ENCODE measurements at regions not wholly inside any gene's neighbourhood (a gene's known extent, or its start where the extent isn't known, plus 50 kb on each side); places are given as distances from the start of the nearest gene placed in this dataset.
"Not testable (repeated sequence)": the region's sequence is repeated elsewhere in the genome, so short reads cannot be mapped to it uniquely, and the experiment has no call there.

GRCh38 chr6:40669343-40669742, 82.2 kb upstream of the LRFN2 start:
- Histone ChIP-seq H3K9me3 (ENCODE audit: control insufficient read depth in 2 of 2, low read length in 2 of 2) (peaks cover 14 to 16% of the 10 kb centered on the region in 2 donors), H3K27me3 (ENCODE audit: control insufficient read depth in 1 of 2, insufficient read depth in 2 of 2, low read length in 2 of 2) (no peaks in the 10 kb centered on the region), H3K36me3 (ENCODE audit: control insufficient read depth in 2 of 2, insufficient read depth in 2 of 2, low read length in 2 of 2) (no peaks in the 10 kb centered on the region), H3K4me1 (ENCODE audit: control insufficient read depth, insufficient read depth, low read length) (no peaks in the 10 kb centered on the region), H3K4me3 (ENCODE audit: low read length in 2 of 2) (no peak overlapping the region), H3K9ac (ENCODE audit: low read length in 2 of 2) (no peak overlapping the region), H3K27ac (ENCODE audit: low read length) (no peak overlapping the region)

GRCh38 chr6:40668203-40668602, 81.0 kb upstream of the LRFN2 start:
- Histone ChIP-seq H3K27ac (ENCODE audit: low read length) (no peak overlapping the region), H3K4me1 (ENCODE audit: control insufficient read depth, insufficient read depth, low read length) (no peaks in the 10 kb centered on the region), H3K36me3 (ENCODE audit: control insufficient read depth in 2 of 2, insufficient read depth in 2 of 2, low read length in 2 of 2) (no peaks in the 10 kb centered on the region), H3K4me3 (ENCODE audit: low read length in 2 of 2) (no peak overlapping the region), H3K9me3 (ENCODE audit: control insufficient read depth in 2 of 2, low read length in 2 of 2) (peaks cover 15 to 25% of the 10 kb centered on the region in 2 donors), H3K27me3 (ENCODE audit: control insufficient read depth in 1 of 2, insufficient read depth in 2 of 2, low read length in 2 of 2) (no peaks in the 10 kb centered on the region), H3K9ac (ENCODE audit: low read length in 2 of 2) (no peak overlapping the region)

- H3K27me3 ChIP-seq (ENCODE audit: control insufficient read depth in 1 of 2, insufficient read depth in 2 of 2, low read length in 2 of 2): no peaks in the 10 kb centered on the region
- H3K4me1 ChIP-seq (ENCODE audit: control insufficient read depth, insufficient read depth, low read length): no peaks in the 10 kb centered on the region
- H3K4me3 ChIP-seq (ENCODE audit: low read length in 2 of 2): no peak overlapping the region
- H3K27ac ChIP-seq (ENCODE audit: low read length): no peak overlapping the region
- no peaks in the 10 kb centered on the region for H3K36me3 ChIP-seq (ENCODE audit: control insufficient read depth in 2 of 2, insufficient read depth in 2 of 2, low read length in 2 of 2)
- peaks cover 15 to 31% of the 10 kb centered on the region in 2 donors for H3K9me3 ChIP-seq (ENCODE audit: control insufficient read depth in 2 of 2, low read length in 2 of 2)
- H3K9ac ChIP-seq (ENCODE audit: low read length in 2 of 2): no peak overlapping the region
These were observed 79.4 kb upstream of the LRFN2 start for GRCh38 chr6:40666530-40666929.

GRCh38 chr6:40661726-40662125, 74.6 kb upstream of the LRFN2 start:
- H3K4me1 ChIP-seq (ENCODE audit: control insufficient read depth, insufficient read depth, low read length): no peaks in the 10 kb centered on the region
- H3K9ac ChIP-seq (ENCODE audit: low read length in 2 of 2): no peak overlapping the region
- no peaks in the 10 kb centered on the region for H3K27me3 ChIP-seq (ENCODE audit: control insufficient read depth in 1 of 2, insufficient read depth in 2 of 2, low read length in 2 of 2)
- no peak overlapping the region for H3K27ac ChIP-seq (ENCODE audit: low read length)
- H3K36me3 ChIP-seq (ENCODE audit: control insufficient read depth in 2 of 2, insufficient read depth in 2 of 2, low read length in 2 of 2): no peaks in the 10 kb centered on the region
- H3K4me3 ChIP-seq (ENCODE audit: low read length in 2 of 2): no peak overlapping the region
- H3K9me3 ChIP-seq (ENCODE audit: control insufficient read depth in 2 of 2, low read length in 2 of 2): peaks cover 15 to 31% of the 10 kb centered on the region in 2 donors

- H3K36me3 ChIP-seq (ENCODE audit: control insufficient read depth in 2 of 2, insufficient read depth in 2 of 2, low read length in 2 of 2); H3K9ac ChIP-seq (ENCODE audit: low read length in 2 of 2); H3K27me3 ChIP-seq (ENCODE audit: control insufficient read depth in 1 of 2, insufficient read depth in 2 of 2, low read length in 2 of 2); H3K9me3 ChIP-seq (ENCODE audit: control insufficient read depth in 2 of 2, low read length in 2 of 2); H3K4me1 ChIP-seq (ENCODE audit: control insufficient read depth, insufficient read depth, low read length); H3K4me3 ChIP-seq (ENCODE audit: low read length in 2 of 2); H3K27ac ChIP-seq (ENCODE audit: low read length): not testable (repeated sequence)
These were observed 69.6 kb upstream of the LRFN2 start for GRCh38 chr6:40656772-40657171.

- H3K36me3 ChIP-seq (ENCODE audit: control insufficient read depth in 2 of 2, insufficient read depth in 2 of 2, low read length in 2 of 2): no peaks in the 10 kb centered on the region
- no peaks in the 10 kb centered on the region for H3K9me3 ChIP-seq (ENCODE audit: control insufficient read depth in 2 of 2, low read length in 2 of 2)
- H3K27ac ChIP-seq (ENCODE audit: low read length): no peak overlapping the region
- peaks cover 2 to 4% of the 10 kb centered on the region in 2 donors for H3K27me3 ChIP-seq (ENCODE audit: control insufficient read depth in 1 of 2, insufficient read depth in 2 of 2, low read length in 2 of 2)
- H3K9ac ChIP-seq (ENCODE audit: low read length in 2 of 2): no peak overlapping the region
- H3K4me1 ChIP-seq (ENCODE audit: control insufficient read depth, insufficient read depth, low read length): no peaks in the 10 kb centered on the region
- no peak overlapping the region for H3K4me3 ChIP-seq (ENCODE audit: low read length in 2 of 2)
These were observed 67.7 kb upstream of the LRFN2 start for GRCh38 chr6:40654828-40655227.

- no peaks in the 10 kb centered on the region for H3K4me1 ChIP-seq (ENCODE audit: control insufficient read depth, insufficient read depth, low read length)
These were observed 57.9 kb upstream of the LRFN2 start for GRCh38 chr6:40645043-40645442.

GRCh38 chr6:40642837-40643236, 55.7 kb upstream of the LRFN2 start:
- Histone ChIP-seq H3K4me3 (ENCODE audit: low read length in 2 of 2) (no peak overlapping the region), H3K9me3 (ENCODE audit: control insufficient read depth in 2 of 2, low read length in 2 of 2) (peaks cover 6 to 8% of the 10 kb centered on the region in 2 donors), H3K36me3 (ENCODE audit: control insufficient read depth in 2 of 2, insufficient read depth in 2 of 2, low read length in 2 of 2) (no peaks in the 10 kb centered on the region), H3K4me1 (ENCODE audit: control insufficient read depth, insufficient read depth, low read length) (no peaks in the 10 kb centered on the region), H3K9ac (ENCODE audit: low read length in 2 of 2) (no peak overlapping the region), H3K27ac (ENCODE audit: low read length) (no peak overlapping the region), H3K27me3 (ENCODE audit: control insufficient read depth in 1 of 2, insufficient read depth in 2 of 2, low read length in 2 of 2) (peaks cover 4 to 10% of the 10 kb centered on the region in 2 donors)

More at GRCh38 chr6:40645043-40645442, 57.9 kb upstream of the LRFN2 start:
- Histone ChIP-seq H3K9ac (ENCODE audit: low read length in 2 of 2) (no peak overlapping the region), H3K27me3 (ENCODE audit: control insufficient read depth in 1 of 2, insufficient read depth in 2 of 2, low read length in 2 of 2) (peaks cover 7 to 12% of the 10 kb centered on the region in 2 donors), H3K4me3 (ENCODE audit: low read length in 2 of 2) (no peak overlapping the region), H3K36me3 (ENCODE audit: control insufficient read depth in 2 of 2, insufficient read depth in 2 of 2, low read length in 2 of 2) (no peaks in the 10 kb centered on the region), H3K9me3 (ENCODE audit: control insufficient read depth in 2 of 2, low read length in 2 of 2) (peaks cover 6 to 8% of the 10 kb centered on the region in 2 donors), H3K27ac (ENCODE audit: low read length) (no peak overlapping the region)

GRCh38 chr6:40642190-40642589, 55.0 kb upstream of the LRFN2 start:
- H3K4me1 ChIP-seq (ENCODE audit: control insufficient read depth, insufficient read depth, low read length): no peaks in the 10 kb centered on the region
- H3K27ac ChIP-seq (ENCODE audit: low read length): no peak overlapping the region
- H3K27me3 ChIP-seq (ENCODE audit: control insufficient read depth in 1 of 2, insufficient read depth in 2 of 2, low read length in 2 of 2): peaks cover 4 to 7% of the 10 kb centered on the region in 2 donors
- H3K4me3 ChIP-seq (ENCODE audit: low read length in 2 of 2): no peak overlapping the region
- H3K9me3 ChIP-seq (ENCODE audit: control insufficient read depth in 2 of 2, low read length in 2 of 2): peaks cover 6 to 8% of the 10 kb centered on the region in 2 donors
- H3K36me3 ChIP-seq (ENCODE audit: control insufficient read depth in 2 of 2, insufficient read depth in 2 of 2, low read length in 2 of 2): no peaks in the 10 kb centered on the region
- no peak overlapping the region for H3K9ac ChIP-seq (ENCODE audit: low read length in 2 of 2)

- Histone ChIP-seq H3K27me3 (ENCODE audit: control insufficient read depth in 1 of 2, insufficient read depth in 2 of 2, low read length in 2 of 2) (peaks cover 0 to 7% of the 10 kb centered on the region in 2 donors), H3K9me3 (ENCODE audit: control insufficient read depth in 2 of 2, low read length in 2 of 2) (peaks cover 6 to 8% of the 10 kb centered on the region in 2 donors), H3K9ac (ENCODE audit: low read length in 2 of 2) (no peak overlapping the region), H3K36me3 (ENCODE audit: control insufficient read depth in 2 of 2, insufficient read depth in 2 of 2, low read length in 2 of 2) (no peaks in the 10 kb centered on the region), H3K27ac (ENCODE audit: low read length) (no peak overlapping the region), H3K4me1 (ENCODE audit: control insufficient read depth, insufficient read depth, low read length) (no peaks in the 10 kb centered on the region), H3K4me3 (ENCODE audit: low read length in 2 of 2) (no peak overlapping the region)
These were observed 53.5 kb upstream of the LRFN2 start for GRCh38 chr6:40640599-40641227.

Data from stomach smooth muscle (tissue), 2 donors.